NB4 (cell line): ENCODE measurements at regions not wholly inside any gene's neighbourhood (a gene's known extent, or its start where the extent isn't known, plus 50 kb on each side); places are given as distances from the start of the nearest gene placed in this dataset.

ENCODE experiments used
- POLR2A ChIP-seq: IDR thresholded peaks from 2 replicates; pipeline ENCODE4 v1.6.1; 2011; ENCODE audit warnings: mild to moderate bottlenecking; ENCODE audit not compliant: insufficient read length; ENCODE audit errors: extremely low read depth
- TF ChIP-seq, protein P1 (sequence below): IDR thresholded peaks from one replicate; pipeline ENCODE4 v1.5.1; 2012; ENCODE audit warnings: low read depth, low read length
- TF ChIP-seq, protein P2 (sequence below): IDR thresholded peaks from 2 replicates; pipeline ENCODE4 v1.6.1; 2011; ENCODE audit warnings: low read depth, low read length

- TF ChIP-seq, protein P1, sequence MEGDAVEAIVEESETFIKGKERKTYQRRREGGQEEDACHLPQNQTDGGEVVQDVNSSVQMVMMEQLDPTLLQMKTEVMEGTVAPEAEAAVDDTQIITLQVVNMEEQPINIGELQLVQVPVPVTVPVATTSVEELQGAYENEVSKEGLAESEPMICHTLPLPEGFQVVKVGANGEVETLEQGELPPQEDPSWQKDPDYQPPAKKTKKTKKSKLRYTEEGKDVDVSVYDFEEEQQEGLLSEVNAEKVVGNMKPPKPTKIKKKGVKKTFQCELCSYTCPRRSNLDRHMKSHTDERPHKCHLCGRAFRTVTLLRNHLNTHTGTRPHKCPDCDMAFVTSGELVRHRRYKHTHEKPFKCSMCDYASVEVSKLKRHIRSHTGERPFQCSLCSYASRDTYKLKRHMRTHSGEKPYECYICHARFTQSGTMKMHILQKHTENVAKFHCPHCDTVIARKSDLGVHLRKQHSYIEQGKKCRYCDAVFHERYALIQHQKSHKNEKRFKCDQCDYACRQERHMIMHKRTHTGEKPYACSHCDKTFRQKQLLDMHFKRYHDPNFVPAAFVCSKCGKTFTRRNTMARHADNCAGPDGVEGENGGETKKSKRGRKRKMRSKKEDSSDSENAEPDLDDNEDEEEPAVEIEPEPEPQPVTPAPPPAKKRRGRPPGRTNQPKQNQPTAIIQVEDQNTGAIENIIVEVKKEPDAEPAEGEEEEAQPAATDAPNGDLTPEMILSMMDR = no peak
- no peak for TF ChIP-seq POLR2A
- TF ChIP-seq, protein P2, sequence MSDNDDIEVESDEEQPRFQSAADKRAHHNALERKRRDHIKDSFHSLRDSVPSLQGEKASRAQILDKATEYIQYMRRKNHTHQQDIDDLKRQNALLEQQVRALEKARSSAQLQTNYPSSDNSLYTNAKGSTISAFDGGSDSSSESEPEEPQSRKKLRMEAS = no peak
Measured at GRCh38 chrX:41984628-41985027, 61.3 kb upstream of the CASK start.
